ENCODE measurements at regions not wholly inside any gene's neighbourhood (a gene's known extent, or its start where the extent isn't known, plus 50 kb on each side); places are given as distances from the start of the nearest gene placed in this dataset.

- no peak for DNase-seq (ENCODE audit: low spot score)
Observed at GRCh38 chr10:57786850-57787750, 480.6 kb downstream of the IPMK start.

- no peak for DNase-seq (ENCODE audit: low spot score)
Observed at GRCh38 chr10:57786331-57786730, 481.4 kb downstream of the IPMK start.

DNA sequence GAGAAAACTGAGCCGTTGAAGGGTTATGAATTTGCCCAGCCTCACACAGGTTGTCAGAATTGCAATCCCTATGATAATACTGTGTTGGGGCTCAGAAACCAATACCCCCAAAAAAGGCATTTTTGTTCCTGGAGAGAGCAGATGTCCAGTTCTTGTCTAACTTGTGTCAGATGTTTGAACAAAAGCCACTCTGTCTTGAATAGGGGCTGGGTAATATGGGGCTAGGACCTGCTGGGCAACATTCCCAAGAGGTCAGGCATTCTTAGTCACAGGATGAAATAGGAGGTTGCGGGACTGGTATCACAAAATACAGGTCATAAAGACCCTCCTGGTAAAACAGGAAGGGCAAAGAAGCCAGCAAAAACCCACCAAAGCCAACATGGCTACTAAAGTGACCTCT lies 482.1 kb downstream of the IPMK start:
- DNase-seq (ENCODE audit: low spot score) = no peak

- no peak for DNase-seq (ENCODE audit: low spot score)
Observed at GRCh38 chr10:57785068-57785467, 482.6 kb downstream of the IPMK start.

DNA sequence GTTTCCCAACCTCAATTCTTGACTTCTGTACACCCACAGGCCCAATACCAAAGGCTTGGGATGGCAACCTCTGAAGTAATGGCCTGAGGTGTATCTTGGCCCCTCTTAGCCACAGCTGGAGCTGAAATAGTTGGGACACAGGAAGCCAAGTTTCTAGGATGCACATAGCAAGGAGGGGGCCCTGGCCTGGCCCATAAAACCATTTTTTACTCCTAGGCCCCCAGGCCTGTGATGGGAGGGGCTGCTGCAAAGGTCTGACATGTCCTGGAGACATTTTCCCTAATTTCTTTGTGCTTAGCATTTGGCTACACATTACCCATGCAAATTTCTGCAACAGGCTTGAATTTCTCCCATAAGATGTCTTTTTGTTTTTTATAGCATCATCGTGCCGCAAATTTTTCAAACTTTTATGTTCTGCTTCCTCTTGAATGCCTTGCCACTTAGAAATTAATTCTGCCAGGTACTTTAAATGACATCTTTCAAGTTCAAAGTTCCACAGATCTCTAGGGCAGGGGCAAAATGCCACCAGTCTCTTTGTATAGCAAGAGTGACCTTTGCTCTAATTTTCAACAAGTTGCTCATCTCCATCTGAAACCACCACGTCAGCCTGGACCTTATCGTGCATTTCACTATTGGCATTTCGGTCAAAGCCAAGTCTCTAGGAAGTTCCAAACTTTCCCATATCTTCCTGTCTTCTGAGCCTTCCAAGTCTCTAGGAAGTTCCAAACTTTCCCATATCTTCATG lies 490.8 kb downstream of the IPMK start:
- DNase-seq (ENCODE audit: low spot score) = no peak

DNA sequence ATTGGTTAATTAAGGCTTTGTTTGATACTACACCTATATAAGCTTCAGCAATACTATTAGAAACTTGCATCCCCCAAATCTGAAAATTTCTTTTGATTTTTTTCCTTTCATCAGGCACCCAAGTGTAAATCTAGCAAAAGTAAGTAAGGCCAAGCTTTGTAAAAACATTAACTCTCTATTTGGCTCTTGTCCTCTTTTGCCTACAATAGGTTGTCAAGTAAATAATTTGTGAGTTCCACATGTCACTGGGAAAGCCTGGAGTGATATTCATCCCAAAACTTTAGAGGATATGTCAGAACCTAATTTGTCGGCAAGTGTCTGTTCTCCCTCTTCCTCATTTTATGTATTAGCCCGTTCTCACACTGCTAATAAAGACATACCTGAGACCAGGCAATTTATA lies 492.4 kb downstream of the IPMK start:
- no peak for DNase-seq (ENCODE audit: low spot score)

DNA sequence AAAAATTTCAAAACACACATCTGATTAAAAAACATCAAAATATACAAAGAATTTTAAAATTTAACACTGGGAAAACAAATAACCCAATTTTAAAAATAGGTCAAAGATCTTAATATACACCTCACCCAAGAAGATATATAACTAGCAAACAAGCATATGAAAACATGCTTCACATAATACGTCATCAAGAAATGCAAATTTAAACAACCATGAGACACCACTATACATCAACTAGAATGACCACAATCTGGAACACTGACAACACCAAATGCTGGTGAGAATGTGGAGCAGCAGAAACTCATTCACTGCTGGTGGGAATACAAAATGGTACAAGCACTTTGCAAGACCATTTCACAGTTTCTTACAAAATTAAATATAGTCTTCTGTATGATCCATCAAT lies 498.4 kb downstream of the IPMK start:
- DNase-seq (ENCODE audit: low spot score) = no peak

GRCh38 chr10:57759777-57760176 lies 507.9 kb downstream of the IPMK start:
- no peak for DNase-seq (ENCODE audit: low spot score)

DNA sequence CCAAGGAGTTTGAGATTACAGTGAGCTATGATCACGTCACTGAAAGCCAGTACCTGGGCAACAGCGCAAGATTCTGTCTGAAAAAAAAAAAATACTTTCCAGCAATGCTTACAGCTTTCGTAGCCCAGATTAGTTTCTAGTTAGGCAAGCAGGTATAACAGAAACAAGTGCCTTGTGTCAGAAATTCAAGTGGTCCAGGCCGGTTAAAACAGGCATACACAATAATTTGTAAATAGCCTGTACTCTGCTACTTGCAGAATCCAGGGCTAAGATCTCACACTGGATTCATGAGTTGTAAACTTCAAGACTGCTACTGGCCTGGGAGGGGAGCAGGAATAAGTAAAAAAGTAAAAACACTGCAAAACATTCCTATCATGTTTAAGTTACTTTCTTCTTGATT lies 512.9 kb downstream of the IPMK start:
- DNase-seq (ENCODE audit: low spot score) = no peak

DNA sequence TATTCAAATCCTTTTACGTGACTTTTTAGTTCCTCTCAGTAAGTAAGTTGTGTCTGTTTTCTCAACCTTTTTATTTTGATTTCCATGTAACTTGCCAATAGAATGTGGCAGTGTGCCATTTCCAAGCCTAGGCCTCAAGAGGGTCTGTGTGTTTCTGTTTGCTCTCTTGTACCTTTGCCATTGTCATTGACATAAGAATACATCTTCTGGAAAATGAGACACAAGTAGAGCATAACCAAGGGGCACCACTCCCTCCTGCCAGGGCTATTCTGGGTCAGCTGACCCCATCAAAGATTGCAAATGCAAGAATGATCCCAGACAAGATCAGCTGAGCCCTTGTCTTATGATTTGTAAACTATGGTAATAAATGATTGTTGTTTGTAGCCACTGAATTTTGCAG lies 524.0 kb downstream of the IPMK start:
- no peak for DNase-seq (ENCODE audit: low spot score)

- DNase-seq (ENCODE audit: low spot score) = no peak
Observed at GRCh38 chr10:57741751-57742150, 525.9 kb downstream of the IPMK start.

DNA sequence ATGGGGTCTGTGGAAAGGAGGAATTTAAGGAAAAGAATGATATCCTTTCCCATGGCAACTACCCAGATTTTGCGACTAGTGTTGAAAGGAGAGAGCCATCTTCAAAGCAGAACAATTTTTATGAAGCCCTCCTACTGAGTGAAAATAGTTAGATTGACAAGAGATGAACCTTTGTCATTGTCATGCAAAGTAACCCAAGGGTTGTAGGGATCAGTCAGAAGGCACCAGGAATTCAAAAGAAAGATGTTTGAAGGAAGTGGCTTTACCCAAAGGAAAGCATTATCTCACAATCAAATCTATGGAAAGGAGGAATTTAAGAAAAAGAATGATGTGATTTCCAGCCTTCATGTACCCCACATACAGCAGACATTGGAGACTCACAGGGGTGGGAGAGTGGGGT lies 544.4 kb downstream of the IPMK start:
- DNase-seq (ENCODE audit: low spot score) = no peak

DNA sequence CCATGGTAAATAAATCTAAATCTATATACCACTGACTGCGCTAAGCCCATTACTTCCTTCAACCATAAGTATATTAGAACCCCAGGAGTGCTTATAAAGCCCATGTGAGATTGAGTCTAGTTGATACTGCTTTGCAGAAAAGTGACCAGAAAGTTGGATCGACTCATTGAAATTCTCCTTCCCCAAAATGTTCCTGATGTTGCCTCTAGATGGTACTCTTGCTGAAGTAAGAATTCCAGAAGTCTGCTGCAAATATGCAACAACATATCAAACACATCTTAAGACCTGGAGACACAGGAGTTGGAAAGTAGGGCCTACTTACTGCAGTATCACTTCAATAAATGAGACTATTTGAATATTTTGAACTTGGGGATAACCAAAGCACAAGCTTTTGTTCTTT lies 550.8 kb downstream of the IPMK start:
- DNase-seq (ENCODE audit: low spot score) = no peak

DNA sequence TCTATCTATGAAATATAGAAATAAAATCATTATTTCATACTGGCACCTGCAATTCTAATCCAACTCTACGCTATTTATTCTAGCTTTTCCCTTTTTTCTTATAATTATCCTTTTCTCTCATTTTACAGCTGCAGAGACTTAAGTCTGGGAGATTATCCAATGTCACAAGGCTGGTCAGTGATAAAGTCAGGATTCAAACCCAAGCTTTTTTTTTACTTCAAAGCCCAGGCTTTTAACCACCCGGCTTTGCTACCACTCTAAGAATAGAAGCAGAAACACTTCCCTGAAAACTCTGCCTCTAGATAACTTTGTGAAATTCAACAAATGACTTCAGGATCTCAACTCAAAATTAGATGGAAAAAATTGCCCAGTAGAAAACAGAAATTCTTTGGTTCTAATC lies 552.5 kb downstream of the IPMK start:
- no peak for DNase-seq (ENCODE audit: low spot score)

- DNase-seq (ENCODE audit: low spot score) = no peak
Observed at GRCh38 chr10:57707300-57707658, 560.4 kb downstream of the IPMK start.

- DNase-seq (ENCODE audit: low spot score) = no peak
Observed at GRCh38 chr10:57706576-57707299, 561.0 kb downstream of the IPMK start.

DNA sequence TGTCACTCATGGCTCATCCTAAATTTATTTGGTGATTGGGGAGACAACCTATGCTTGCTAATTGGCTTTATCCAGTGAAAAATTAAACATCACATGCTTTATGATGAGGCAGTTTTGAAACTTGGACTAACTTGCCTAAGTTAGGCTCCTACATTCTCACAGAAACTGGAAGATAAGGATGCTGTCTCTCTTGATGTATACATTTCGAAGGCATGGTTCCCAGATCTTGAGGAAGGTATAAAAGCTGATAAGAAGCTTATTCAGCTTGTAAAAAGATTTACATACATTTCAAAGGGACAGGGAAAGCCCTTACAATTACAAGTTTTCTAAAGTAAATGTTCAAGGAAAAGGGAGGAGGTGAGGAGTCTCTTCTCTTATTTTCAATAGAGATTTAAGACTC lies 561.7 kb downstream of the IPMK start:
- DNase-seq (ENCODE audit: low spot score) = no peak

DNA sequence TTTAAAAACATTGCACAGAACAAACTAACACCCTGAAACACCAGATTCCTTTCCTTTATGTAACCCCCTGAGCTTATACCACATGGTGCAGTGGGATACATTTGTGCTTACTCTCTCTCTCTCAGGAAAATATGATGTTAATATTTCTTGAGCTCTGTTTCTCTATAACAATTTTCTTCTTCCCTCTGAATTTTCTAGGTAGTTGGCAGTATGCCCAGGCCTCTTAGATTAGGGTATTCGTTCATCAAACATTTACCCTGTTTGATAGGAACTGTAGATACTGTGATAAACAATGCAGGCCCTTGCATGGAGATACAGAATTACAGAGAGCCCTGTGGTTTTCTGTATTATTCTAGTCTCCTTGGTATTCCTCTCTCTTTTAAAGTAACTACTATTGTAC lies 567.8 kb downstream of the IPMK start:
- no peak for DNase-seq (ENCODE audit: low spot score)

DNA sequence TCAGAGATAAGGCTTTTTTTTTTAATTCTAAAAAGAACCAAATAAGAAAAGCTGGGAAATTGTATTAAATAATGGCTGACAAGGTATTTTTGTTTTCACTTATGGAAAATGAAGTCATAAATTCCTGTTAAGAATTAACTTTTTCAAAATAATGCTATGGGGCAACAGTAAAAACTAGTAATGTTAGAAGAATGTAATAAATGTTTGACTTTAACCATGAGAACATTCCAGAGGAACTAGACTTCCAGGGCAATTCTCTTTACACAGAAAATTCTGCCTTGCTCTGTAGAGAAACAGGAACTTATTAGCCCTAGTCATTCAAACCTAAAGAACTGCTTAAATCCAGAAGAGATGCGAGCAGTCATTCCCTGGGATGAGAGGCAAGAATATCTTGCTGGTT lies 571.1 kb downstream of the IPMK start:
- no peak for DNase-seq (ENCODE audit: low spot score)

GRCh38 chr10:57694956-57695608 lies 572.6 kb downstream of the IPMK start:
- DNase-seq (ENCODE audit: low spot score) = no peak

DNA sequence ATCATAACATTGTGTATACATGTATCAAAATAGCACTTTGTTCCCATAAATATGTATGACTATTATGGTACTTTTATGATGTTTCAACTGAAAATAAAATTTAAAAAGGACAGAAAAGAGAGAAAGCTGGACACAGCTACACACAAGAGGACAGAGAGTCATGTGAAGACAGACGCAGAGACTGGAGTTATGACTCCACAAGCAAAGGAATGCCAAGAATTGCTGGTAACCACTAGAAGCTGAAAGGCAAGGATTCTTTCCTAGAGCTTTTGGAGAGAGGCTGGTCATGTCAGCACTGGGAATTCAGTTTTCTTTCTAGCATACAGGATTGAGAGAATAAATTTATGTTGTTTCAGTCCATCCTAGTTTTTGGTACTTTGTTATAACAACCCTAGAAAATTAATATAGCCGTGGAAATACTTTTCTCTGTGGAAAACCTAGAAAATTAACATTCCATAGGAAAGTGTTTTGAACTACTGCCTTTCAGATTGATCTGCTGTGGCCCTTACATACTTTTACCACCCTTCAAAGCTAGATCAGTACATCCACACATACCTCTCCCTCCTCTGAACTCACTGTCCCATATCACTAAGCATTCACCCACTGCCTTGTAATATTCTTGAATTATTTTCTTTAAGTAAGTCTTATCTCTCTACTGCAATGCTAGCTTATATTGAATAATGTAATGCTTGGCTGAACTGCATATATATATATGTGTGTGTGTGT lies 575.3 kb downstream of the IPMK start:
- DNase-seq (ENCODE audit: low spot score) = no peak
